ENCODE measurements at regions not wholly inside any gene's neighbourhood (a gene's known extent, or its start where the extent isn't known, plus 50 kb on each side); places are given as distances from the start of the nearest gene placed in this dataset.

DNA sequence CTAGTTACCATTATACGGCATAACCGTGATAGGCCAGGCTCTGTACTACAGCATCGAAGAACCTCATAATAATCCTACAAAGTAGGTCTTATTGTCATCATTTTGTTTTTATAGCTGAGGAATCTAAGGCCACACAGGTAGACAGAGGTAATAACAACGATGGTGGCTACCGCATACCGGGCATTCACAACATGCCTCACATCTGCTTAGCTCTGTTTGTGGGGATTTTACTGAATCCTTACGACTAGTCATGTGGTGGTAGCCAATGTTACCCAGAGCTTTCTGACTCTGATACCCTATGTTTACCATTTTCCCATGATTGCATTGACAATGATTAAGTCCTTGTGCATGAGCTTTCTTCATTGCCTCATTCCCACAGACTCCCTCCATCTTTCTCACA, 269.4 kb downstream of the TCF7L2 start:
- no peak for DNase-seq (ENCODE audit: low spot score)
- intact Hi-C loops (cut with DNase I), result no loop called here

DNA sequence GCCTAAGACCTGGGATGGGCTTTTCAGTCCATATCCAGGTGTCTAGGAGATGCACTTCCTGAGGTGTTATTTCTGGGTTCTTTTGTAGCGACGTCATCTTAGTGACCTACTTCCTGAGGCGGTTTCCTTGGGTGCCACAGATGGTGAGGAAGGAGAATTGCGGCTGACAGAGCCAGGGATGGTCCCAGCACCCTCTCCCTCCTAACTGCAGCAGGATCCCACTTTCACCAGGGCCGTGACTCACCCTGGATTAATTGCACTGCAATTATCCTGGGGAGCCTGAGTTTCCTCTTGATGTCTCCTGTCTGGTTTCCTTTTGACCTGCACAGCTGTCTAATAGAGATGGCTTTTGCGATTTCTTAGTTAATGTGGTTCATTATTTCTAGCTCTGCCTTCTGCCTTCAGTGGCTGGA, 271.7 kb downstream of the TCF7L2 start:
- intact Hi-C loops (cut with DNase I), result no loop called here
- no peak for DNase-seq (ENCODE audit: low spot score)

DNA sequence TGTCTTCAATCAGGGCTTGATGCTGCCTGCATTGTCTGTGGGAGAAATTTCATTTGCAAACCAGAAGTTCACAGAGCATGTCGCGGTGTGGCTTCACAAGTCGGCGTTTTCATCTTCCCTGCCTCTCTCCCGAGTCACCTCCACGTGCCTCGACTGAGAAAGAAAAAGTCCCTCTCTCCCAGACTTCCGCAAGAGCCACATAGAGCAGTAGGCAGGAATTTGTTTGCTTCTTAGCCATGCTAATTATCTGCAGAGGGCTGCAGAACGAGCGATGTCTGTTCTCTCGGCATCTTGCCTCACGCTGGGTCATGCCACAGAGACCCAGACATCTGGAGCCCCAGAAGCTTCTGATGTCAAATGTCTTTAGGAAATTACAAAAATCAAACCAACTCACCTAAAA, 272.2 kb downstream of the TCF7L2 start:
- no peak for DNase-seq (ENCODE audit: low spot score)
- intact Hi-C loops (cut with DNase I), result no loop called here

DNA sequence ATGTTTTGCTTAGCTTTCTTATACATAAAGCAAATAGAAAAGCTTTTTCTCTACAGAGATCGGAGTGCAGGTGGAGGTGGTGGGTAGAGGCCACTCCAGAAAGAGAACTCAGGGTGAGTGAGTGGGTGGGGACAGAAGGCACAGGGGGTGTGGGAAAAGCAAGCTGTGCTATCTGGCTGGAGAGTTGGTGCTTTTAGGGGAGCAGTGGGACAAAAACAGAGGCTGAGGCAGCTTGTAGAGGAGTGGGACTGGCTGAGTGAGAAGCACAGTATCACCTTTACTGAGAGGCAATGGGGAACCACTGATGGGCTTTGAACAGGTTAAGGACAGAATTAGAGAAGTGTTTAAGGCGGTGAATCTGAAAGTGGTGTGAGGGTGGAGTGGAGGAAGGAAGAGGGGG, 275.3 kb downstream of the TCF7L2 start:
- intact Hi-C loops (cut with DNase I), result no loop called here
- no peak for DNase-seq (ENCODE audit: low spot score)

DNA sequence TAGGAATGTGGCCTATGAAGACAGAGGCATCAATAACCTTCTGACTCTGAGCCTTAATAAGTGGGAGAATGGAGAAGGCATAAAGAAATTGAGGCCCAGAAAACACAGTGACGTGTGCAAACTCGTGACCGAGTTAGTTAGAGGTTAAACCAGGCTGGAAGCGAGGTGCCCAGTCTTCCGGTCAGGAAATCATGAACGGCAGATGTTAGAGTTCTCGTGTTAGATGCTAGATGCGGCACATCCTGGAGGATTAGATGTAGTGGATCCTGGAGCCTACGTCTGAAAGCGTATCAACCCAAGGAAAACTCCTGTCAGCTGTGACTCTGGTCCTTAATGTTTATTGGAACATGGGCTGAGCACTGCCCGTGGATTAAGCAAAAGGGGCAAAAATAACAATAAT, 275.9 kb downstream of the TCF7L2 start:
- intact Hi-C loops (cut with DNase I), result no loop called here
- no peak for DNase-seq (ENCODE audit: low spot score)

DNA sequence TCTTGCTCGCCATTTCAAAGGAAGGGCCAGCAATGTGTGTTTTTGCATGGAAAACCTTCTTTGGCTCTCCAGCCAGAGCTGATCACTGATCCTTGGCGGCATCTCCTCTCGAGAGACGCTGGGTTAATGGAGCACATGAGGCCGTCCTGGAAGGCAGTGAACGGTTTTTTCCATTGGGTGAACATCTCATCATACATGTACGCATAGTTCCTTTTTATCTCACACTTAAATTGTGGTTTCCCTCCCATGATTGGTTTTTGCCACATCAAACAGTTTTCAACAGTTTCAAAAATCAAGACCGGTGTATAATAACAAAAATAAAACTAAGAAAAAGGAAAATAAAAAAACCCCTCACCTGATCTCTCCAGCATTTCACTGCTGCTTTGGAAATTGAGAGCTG, 276.4 kb downstream of the TCF7L2 start:
- intact Hi-C loops (cut with DNase I), result no loop called here
- DNase-seq (ENCODE audit: low spot score), result no peak

DNA sequence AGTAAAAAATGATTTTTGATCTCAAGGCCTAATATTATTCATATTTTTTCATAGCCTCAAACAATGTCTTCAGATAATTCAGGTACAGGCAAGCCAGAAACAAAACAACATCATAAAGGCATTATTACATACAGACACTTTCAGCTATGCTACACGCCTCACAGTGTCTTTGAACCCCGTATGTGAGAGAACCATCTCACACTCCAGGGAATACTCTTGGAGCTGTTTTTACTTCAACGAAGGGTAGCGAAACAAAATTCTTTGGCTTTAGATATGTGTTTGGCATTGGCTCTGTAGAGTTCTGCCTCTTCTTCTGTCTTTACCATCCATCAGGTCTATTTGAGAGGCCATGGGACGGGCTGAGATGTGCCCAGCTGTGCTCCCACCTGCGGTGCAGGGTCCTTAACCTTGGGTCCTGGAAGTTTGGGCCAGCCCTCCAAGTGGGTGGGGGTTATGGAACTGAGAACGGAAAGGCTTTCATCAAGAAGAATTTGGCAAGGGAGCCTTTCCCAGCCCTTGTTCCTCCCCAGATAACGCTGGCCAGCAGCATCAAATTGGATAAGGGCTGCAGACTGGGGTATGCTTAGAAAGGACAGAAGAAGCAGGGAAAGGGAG, 276.9 kb downstream of the TCF7L2 start:
- intact Hi-C loops (cut with DNase I), result no loop called here
- DNase-seq (ENCODE audit: low spot score), result no peak

DNA sequence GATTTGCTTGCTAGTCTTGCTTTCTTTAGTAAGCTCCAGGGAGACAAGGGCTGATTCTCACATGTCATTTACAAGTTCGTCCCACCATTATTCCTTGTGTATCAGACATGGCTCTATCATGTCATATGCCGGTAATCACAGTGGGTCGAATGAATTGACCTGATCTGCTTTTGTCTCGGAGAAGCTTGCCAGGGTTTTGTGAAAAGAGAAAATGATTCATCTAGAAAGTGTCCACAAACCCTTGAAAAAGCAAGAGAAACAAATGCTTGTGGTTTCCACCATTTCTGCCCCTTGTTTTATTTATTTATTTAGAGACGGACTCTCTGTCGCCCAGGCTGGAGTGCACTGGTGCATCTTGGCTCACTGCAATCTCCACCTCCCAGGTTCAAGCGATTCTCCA, 278.5 kb downstream of the TCF7L2 start:
- intact Hi-C loops (cut with DNase I), result no loop called here
- no peak for DNase-seq (ENCODE audit: low spot score)

DNA sequence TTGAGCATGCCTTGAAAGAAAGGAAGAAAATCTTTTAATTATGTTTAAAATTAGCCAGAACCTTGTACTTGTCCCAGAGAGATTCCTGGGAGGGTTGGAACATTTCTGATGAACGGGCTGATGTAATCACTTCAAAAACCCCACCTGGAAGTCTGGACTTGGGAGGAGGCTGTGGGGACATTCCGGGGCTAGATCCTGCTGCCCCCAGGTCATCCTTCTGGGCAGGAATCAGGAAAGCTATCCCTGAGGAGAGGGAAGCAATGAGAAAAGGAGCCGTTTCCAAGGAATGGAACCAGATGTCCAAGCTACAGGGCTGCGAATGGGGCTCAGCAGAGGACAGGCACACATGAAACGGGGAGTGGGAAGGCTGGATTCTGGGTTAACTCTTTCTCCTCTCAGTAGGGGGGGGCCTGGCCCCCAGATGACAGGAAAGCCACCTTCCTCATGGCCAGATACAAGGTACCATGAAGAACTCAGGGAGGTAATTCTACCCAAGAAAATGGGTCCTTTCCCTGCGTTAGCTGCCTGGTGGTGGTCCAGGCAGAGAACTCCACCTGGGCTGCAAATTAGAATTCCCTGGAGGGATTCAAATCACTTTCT, 280.1 kb downstream of the TCF7L2 start:
- no peak for DNase-seq (ENCODE audit: low spot score)
- intact Hi-C loops (cut with DNase I), result no loop called here

DNA sequence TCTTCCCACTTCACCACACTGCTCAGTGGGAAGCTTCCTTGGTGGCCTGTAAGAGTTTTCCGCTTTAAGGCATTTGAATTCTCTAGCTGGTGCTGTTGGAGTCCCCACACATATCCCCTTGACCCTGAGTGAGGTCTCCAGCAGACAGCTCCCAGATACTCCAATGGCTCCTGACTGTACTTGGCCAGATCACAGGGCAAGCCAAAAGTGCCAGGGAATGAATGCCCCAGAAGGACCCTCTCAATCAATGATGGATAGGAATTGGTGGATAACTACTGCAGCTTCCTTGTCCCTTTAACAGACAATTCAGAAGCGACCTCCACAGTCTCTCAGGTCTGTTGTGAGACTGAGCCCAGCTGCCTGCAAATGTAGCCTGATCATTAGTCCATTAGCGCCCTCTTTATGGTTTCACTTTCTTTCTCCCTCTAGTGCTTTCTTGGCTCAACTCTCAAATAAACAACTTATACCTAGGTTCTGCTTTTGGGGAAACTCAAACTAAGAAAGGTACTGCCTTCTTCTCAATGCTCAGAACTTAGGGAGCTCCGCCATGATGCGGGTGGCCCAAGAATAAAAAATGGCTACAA, 283.0 kb downstream of the TCF7L2 start:
- no peak for DNase-seq (ENCODE audit: low spot score)
- intact Hi-C loops (cut with DNase I), result no loop called here

DNA sequence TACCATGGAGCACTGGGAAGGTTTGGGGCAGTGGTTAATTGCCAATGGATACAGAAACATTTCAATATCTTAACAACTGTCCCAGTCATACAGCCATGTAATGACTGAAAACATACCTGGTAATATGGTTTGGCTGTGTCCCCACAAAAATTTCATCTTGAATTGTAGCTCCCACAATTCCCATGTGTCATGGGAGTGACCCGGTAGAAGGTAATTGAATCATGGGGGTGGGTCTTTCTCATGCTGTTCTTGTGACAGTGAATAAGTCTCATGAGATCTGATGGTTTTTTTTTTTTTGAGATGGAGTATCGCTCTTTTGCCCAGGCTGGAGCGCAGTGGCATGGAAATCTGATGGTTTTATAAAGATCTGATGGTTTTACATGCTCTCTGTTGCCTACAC, 284.4 kb downstream of the TCF7L2 start:
- intact Hi-C loops (cut with DNase I), result no loop called here
- DNase-seq (ENCODE audit: low spot score), result no peak

DNA sequence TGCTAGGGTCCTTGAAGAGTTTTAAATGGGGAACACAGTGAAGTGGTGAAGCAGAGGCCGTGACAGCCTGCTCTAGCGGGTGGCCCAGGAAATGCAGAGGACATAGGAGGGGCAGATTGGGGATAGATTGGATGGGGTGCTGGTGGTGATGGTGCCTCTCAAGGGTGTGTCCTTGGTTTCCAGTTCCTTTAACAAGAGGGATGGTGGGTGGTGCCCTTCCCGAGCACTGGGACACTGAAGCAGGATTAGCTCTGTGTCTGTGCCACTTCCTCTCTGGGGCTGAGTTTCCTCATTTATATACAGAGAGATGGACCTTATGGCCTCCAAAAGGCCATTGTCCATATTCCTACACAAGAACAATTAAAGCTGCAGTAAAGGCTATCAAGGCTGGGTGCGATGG, 285.5 kb downstream of the TCF7L2 start:
- intact Hi-C loops (cut with DNase I), result no loop called here
- no peak for DNase-seq (ENCODE audit: low spot score)

DNA sequence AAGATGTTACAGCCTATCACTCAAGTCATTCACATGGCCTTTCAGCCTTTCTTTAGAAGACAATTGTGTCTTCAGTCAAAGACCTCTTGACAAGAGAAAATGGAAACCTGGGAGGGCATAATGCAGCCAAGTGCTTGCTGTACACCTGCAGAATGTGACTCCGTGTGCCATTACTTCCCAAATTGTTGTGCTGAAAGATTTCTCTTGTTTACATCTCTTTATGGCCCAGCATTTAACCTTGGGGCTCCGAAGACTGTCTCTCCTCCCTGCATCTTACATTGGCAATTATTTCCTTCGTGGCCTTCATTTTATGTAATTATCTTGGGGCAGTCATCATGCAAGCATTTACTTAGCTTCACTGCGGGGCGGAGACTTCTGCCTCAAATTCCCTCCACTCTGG, 287.0 kb downstream of the TCF7L2 start:
- intact Hi-C loops (cut with DNase I), result no loop called here
- no peak for DNase-seq (ENCODE audit: low spot score)

DNA sequence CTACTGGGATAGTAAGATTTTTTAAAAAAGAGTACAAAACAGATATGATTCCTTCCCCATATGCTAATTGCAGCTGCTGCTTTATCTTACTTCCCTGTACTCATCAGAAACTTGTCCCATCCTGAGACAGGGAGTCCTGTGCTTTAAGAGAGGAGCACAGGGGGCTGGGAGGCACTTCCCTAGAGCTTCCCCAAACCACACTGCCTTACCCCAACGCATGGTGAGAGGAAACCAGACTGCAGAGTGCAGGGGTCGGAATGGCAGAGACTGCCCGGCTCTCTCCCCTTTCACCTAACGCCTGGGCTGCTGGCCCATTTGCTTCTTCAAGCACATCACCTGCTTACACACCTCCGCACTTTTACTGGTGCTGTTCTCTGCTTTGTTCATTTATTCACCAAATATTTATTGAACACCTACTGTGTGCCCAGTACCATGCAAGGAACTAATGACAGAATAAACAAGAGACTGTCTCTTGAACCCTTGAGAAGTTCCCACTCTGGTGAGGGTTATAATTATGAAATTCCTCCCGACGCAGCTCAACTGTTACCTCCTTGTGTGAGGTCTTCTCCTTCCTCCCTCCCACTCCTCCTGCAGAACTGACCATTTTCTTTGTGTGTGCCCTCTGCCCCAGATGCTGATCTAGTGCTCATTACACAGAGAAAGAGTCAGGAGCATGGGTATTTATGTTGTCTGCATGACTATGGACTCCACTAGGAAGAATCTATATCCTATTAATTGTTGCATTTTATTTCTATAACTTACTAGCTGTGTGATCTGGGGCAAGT, 289.7 kb downstream of the TCF7L2 start:
- DNase-seq (ENCODE audit: low spot score), result no peak
- intact Hi-C loops (cut with DNase I), result no loop called here

DNA sequence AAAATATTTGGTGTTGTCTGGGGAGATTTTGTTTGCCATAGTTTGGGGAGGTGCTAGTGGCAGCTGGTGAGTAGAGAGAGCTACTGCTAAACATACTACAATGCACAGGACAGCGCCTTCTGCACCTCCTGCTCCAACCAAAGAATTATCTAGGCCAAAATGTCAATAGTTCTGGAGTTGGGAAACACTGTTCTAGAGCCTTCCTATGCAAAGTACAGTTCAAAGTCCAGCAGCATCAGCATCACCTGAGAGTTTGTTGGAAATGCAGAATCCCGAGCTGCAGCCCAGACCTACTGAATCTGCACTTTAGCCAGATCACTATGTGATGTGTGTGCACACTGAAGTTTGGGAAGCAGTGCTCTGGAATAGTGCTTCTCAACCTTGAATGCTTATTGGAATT, 290.7 kb downstream of the TCF7L2 start:
- intact Hi-C loops (cut with DNase I), result no loop called here
- no peak for DNase-seq (ENCODE audit: low spot score)

DNA sequence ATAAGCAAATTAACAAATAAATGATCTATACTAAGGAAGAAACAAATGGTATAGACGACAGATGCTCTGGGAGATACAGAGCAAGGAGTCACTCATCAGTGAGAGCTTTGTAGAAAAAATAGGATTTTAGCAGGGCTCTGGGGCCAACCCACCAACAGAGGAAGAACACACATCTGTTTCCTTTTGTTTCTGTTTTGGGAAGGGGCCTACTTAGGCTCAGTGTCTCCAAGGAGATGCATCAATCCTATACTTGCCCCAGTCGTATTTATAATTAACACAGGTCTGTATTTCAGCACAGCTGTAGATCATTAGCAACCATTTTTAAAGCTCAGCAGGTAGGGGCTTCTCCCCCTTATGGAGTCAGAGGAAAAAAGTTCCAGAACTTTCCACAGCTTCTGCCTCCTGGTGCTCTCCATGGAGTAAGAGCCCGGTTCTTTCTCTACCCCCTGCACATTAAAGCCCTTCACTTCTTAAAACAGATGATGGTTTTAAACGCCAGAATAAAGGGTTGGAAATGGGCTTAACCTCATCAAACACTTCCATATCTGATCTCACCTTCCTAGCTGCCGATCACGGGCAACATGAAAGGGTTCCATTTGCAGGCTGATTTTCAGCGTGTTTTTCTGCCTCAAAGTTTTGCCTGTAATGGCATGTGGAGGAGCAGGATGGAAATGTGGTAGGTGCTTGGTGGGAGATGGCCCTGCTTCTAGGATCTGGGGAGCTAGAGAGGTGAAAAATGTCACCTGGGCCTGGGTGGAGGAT, 291.7 kb downstream of the TCF7L2 start:
- intact Hi-C loops (cut with DNase I), result no loop called here
- no peak for DNase-seq (ENCODE audit: low spot score)

DNA sequence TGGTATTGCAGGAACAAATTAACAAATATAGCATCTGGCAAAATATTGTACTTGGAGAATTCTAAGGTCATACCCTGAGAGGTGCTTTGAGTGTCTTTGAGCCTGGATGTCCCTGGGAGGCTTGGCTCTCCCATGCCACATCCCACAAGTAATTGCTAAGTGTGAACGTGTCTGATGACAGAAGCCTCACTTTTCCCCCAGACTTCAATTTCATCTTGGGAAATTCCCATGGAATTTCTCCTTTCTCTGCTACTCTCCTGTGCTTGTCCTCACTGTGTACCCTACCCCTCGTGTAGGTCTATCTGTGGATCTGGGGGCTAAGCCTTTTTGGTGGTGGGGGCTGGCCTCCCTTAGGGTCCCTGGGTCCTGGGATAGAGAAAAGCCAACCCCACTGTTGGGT, 293.3 kb downstream of the TCF7L2 start:
- DNase-seq (ENCODE audit: low spot score), result no peak
- intact Hi-C loops (cut with DNase I), result no loop called here

DNA sequence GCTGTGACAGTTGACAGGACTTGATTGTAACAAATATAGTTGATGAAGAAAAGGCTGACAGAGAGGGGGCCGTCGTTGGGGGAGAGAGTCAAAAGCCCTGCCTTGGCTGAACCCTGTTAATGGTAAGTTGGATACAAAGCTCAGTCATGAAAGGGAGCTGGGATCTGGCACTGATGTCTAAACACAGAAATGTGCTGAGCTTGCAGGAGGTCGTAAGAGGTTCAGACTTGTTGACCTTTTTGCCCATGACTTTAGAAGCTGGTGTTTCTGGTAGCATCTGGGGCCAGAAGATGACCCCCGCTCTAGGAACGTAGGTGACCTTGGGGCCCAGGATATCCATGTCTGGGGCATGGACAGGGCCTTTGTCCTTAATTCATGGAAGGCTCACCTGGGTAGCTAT, 294.7 kb downstream of the TCF7L2 start:
- intact Hi-C loops (cut with DNase I), result no loop called here
- DNase-seq (ENCODE audit: low spot score), result no peak

DNA sequence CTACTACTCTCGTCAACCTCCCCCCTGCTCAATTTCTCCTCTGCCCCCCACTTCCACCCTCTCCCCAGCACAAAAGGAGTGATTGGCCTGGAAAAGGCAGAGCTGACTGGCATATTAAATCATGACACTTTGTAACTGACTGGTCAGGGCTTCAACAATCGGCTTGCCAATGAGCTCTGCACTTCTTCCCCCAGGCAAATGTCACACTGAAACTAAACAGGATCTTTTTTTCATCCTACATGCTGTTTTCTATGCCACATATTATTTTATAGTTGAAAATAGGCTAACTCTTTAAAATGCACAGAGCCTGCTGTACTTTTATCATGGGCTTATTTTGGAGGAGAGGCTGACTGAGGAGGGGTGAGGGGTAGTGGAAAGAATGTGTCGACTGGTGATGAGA, 295.2 kb downstream of the TCF7L2 start:
- no peak for DNase-seq (ENCODE audit: low spot score)
- intact Hi-C loops (cut with DNase I), result no loop called here

DNA sequence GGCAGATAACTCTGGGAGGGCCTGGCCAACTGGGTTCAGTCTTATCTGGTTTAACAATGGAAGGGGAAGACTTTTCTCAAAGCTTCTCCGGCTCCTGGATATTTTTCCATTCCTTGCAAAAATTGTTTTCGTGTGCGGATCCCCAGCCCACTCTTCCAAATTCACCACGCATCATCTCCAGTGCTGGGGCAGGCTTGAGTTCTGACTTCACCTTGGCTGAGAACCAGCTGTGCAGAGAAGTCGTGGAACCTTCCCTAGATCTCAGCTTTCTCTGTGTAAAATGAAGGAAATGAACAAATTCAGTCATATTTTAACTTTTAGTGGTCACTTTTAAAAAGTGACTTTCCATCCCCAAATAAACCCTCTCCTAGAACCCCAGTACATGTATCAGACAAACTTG, 297.0 kb downstream of the TCF7L2 start:
- intact Hi-C loops (cut with DNase I), result no loop called here
- no peak for DNase-seq (ENCODE audit: low spot score)

All from posterior vena cava (tissue), 2 donors.